ENCODE measurements at regions not wholly inside any gene's neighbourhood (a gene's known extent, or its start where the extent isn't known, plus 50 kb on each side); places are given as distances from the start of the nearest gene placed in this dataset.

DNA sequence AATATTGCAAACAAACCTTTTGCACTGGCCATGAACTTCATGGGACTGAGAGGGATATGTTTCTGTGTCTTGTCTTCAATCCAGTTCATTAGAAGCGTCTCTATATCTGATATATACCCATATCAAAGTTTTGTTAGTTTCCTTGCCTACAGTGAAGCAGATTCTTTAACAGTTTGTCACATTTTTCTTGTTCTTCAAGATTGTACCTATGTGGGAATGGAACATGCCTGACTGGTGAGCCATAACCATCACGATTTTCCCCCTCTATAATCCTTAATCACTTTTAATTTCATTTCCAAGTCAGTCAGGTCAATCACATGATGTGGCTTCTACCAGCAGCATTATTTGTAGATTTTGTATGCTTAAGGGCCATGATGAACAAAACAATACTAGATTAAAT, 197.1 kb upstream of the PDE5A start:
- Histone ChIP-seq H3K9me3 (replicated peaks; ENCODE audit: control insufficient read depth, insufficient read depth, low read depth, low read length) (0 out of 2 replicates have a peak, but pooled peaks cover 2% of the 10 kb centered on the region), H4K20me1 (replicated peaks; ENCODE audit: control insufficient read depth, insufficient read depth, low read length) (no peaks in the 10 kb centered on the region), H3K27me3 (ENCODE audit: control insufficient read depth in 2 of 2, insufficient read depth in 2 of 2, low read length in 2 of 2) (no peaks in the 10 kb centered on the region), H3K4me1 (replicated peaks in 1 of 2; ENCODE audit: control insufficient read depth in 2 of 2, insufficient read depth in 2 of 2, low read length in 2 of 2) (no peaks in the 10 kb centered on the region), H3K36me3 (ENCODE audit: control insufficient read depth, insufficient read depth, low read length) (no peaks in the 10 kb centered on the region), H3K9me1 (ENCODE audit: control insufficient read depth, insufficient read depth, low read length) (no peaks in the 10 kb centered on the region), H3K9ac (ENCODE audit: insufficient read depth in 1 of 2, low read depth in 2 of 2, low read length in 2 of 2) (no peak overlapping the region), H3K79me2 (ENCODE audit: control insufficient read depth, insufficient read depth, low read length) (no peaks in the 10 kb centered on the region), H2AFZ (ENCODE audit: low read depth, low read length) (no peak overlapping the region), H3K4me2 (ENCODE audit: insufficient read depth, low read length) (no peak overlapping the region), H3K27ac (ENCODE audit: extremely low read depth, low read depth, low read length) (no peak overlapping the region), H3K4me3 (no peak overlapping the region)
- WGBS (ENCODE audit: insufficient coverage, low coverage, missing lambda C conversion rate) = 3% methylated on average over 2 of the region's 2 CpGs
- ChIA-PET CTCF (ENCODE audit: low intra/inter-chr PET ratio) (no interaction called here), POLR2A (no interaction called here)
- intact Hi-C loops (cut with micrococcal nuclease) (no loop called here), in situ Hi-C loops (cut with MboI) (no loop called here)
- no peak for DNase-seq (ENCODE audit: extremely low read depth in 1 of 4, low spot score in 3 of 4)
- BruUV-seq (replicated peaks) = no TSS peak
- no peak for ATAC-seq
- TF ChIP-seq KLF1 (tag; IDR thresholded peaks at IDR 0.05) (no peak), BCL6 (CRISPR knock-in tag; IDR thresholded peaks at IDR 0.05) (no peak), TEAD1 (CRISPR knock-in tag; IDR thresholded peaks at IDR 0.05) (no peak), ERF (CRISPR knock-in tag; IDR thresholded peaks at IDR 0.05) (no peak), ILK (tag; IDR thresholded peaks at IDR 0.05; ENCODE audit: borderline replicate concordance, low read depth) (no peak)
- TF ChIP-seq, protein P1, sequence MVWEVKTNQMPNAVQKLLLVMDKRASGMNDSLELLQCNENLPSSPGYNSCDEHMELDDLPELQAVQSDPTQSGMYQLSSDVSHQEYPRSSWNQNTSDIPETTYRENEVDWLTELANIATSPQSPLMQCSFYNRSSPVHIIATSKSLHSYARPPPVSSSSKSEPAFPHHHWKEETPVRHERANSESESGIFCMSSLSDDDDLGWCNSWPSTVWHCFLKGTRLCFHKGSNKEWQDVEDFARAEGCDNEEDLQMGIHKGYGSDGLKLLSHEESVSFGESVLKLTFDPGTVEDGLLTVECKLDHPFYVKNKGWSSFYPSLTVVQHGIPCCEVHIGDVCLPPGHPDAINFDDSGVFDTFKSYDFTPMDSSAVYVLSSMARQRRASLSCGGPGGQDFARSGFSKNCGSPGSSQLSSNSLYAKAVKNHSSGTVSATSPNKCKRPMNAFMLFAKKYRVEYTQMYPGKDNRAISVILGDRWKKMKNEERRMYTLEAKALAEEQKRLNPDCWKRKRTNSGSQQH (CRISPR knock-in tag; IDR thresholded peaks at IDR 0.05) = no peak
- TF ChIP-seq, protein P2, sequence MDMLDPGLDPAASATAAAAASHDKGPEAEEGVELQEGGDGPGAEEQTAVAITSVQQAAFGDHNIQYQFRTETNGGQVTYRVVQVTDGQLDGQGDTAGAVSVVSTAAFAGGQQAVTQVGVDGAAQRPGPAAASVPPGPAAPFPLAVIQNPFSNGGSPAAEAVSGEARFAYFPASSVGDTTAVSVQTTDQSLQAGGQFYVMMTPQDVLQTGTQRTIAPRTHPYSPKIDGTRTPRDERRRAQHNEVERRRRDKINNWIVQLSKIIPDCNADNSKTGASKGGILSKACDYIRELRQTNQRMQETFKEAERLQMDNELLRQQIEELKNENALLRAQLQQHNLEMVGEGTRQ (CRISPR knock-in tag; IDR thresholded peaks at IDR 0.05) = no peak
- no peak for FAIRE-seq

Data from K562 (cell line).